Right cardiac atrium (tissue), 5 donors: ENCODE measurements at regions not wholly inside any gene's neighbourhood (a gene's known extent, or its start where the extent isn't known, plus 50 kb on each side); places are given as distances from the start of the nearest gene placed in this dataset.
"Not testable (repeated sequence)": the region's sequence is repeated elsewhere in the genome, so short reads cannot be mapped to it uniquely, and the experiment has no call there.

Experiments
- ATAC-seq, 2 donors: fragments of 200-7000 bp; cut with Tn5 transposase; one replicate each; pipeline versions ENCODE4 v1.8.0 to v1.9.1; 2020; ENCODE audit warnings: moderate library complexity in 2 of 2, mild to moderate bottlenecking in 1 of 2
- DNase-seq, 3 donors: peaks; one replicate each; pipeline ENCODE4 v3.0.0-alpha.2; 2020
- H3K27ac ChIP-seq: one replicate; pipeline ENCODE4 v1.5.1; 2013; ENCODE audit warnings: mild to moderate bottlenecking, low read length, control low read depth, moderate library complexity
- H3K27me3 ChIP-seq: one replicate; pipeline ENCODE4 v1.6.1; 2013; ENCODE audit not compliant: control insufficient read depth, insufficient read depth
- H3K4me1 ChIP-seq: one replicate; pipeline ENCODE4 v1.6.1; 2013; ENCODE audit warnings: low read length; ENCODE audit not compliant: control insufficient read depth, insufficient read depth
- H3K4me3 ChIP-seq: one replicate; pipeline ENCODE4 v1.5.1; 2013; ENCODE audit warnings: low read length, control low read depth
- H3K9me3 ChIP-seq: one replicate; pipeline ENCODE4 v1.6.1; 2013; ENCODE audit warnings: low read length; ENCODE audit not compliant: control insufficient read depth
- WGBS: extraction: QIAGEN DNeasy Blood & Tissue Kit; methylation state at CpG from one replicate; pipeline ENCODE4 v1.1.7; 2013; 5-methylcytosine and 5-hydroxymethylcytosine counted together
- intact Hi-C, 4 donors: fragments of 100-400 bp; cut with DNase I; formaldehyde crosslinking; loops; one replicate each; pipeline versions ENCODE4 v1.11.0 to v1.14.0; 2022 to 2023
- donor health status: healthy with polysubstance abuse.
- donor health status: DM: no; HTN: yes; CAD: no.
- donor health status: DM: no; HTN: no; CAD: no.
- donor health status: DM: no; HTN: yes; CAD: no; lungs with severe emphysema.
- donor health status: DM: yes; HTN: yes; CAD: no.

DNA sequence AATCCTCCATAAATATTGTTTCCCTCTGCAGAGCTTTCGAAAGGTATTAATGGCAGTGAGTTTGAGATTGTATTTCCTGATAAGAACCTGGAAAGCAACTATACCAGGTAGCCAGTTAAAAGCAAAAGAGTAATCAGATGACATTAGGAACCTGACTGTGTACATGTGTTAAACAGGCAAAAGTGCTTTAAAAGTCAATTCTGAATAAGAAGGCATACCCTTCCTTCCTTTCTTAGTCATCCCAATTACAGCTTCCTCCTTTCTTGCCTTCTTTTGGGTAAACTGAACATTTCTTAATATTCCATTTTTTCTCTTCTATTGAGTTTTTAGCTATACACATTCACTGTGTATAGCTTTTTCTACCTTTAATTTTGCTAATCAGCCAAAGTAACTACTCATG is 144.7 kb downstream of the ZNF281 start:
- Histone ChIP-seq H3K4me3 (no peak overlapping the region), H3K9me3 (peaks cover 1% of the 10 kb centered on the region), H3K27me3 (no peaks in the 10 kb centered on the region), H3K4me1 (no peaks in the 10 kb centered on the region), H3K27ac (no peak overlapping the region)
- intact Hi-C loops, result no loop called here
- 88% methylated on average over 1 of the region's 1 CpG for WGBS
- DNase-seq (no peak), ATAC-seq (no peak)

DNA sequence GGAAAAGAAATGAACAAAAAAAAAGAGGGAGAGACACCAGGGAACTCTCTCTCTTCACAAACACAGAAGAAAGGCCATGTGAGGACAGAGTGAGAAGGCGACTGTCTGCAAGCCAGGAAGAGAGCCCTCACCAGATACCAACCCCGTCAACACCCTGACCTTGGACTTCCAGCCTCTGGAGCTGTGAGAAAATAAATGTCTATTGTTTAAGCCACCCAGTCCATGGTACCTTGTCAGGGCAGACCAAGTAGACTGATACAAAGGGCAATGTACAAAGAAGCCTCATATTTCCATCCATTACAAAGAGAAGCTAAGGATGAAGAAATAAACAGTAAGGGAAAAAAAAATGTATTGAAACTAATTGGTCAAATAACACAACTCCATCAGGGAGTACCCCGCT is 146.6 kb downstream of the ZNF281 start:
- intact Hi-C loops, result no loop called here

DNA sequence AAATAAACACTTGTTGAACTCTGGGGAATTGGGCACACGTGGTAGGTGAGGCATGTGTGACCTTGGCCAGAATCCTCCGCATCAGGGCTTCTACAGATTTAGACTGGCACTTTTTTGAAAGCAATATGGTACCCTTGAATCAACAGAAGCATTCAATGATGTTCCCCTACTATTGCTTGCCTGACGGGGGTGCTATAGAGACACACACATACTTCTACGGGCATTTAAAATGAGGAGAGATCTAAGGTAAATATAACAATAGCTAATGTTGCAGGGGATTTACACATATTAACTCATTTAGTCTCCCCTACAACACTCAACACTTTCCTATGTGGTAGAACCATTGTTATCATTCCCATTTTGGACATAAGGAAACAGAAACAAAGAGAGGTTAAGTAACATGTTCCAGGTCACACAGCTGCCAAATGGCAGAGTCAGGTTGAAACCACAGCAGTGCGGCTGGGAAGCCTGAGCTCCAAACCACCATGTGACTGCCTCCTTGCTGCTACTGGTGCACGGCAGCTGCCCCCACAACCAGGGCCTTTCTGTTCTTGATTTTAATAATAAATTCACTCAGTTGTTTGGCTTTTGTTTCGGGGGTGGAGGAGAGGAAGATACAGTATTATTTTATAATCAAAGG is 147.4 kb downstream of the ZNF281 start:
- ATAC-seq (no peak), DNase-seq (no peak)
- no peaks in the 10 kb centered on the region for H3K9me3 ChIP-seq
- H3K27ac ChIP-seq, result no peak overlapping the region
- H3K27me3 ChIP-seq, result no peaks in the 10 kb centered on the region
- intact Hi-C loops, result no loop called here
- no peaks in the 10 kb centered on the region for H3K4me1 ChIP-seq
- 85% methylated on average over 7 of the region's 7 CpGs for WGBS
- no peak overlapping the region for H3K4me3 ChIP-seq

More for the DNA sequence above, 146.6 kb downstream of the ZNF281 start:
- DNase-seq (no peak), ATAC-seq (no peak)
- Histone ChIP-seq H3K4me3 (no peak overlapping the region), H3K27me3 (no peaks in the 10 kb centered on the region), H3K27ac (no peak overlapping the region), H3K9me3 (no peaks in the 10 kb centered on the region), H3K4me1 (no peaks in the 10 kb centered on the region)
- 68% methylated on average over 3 of the region's 3 CpGs for WGBS

DNA sequence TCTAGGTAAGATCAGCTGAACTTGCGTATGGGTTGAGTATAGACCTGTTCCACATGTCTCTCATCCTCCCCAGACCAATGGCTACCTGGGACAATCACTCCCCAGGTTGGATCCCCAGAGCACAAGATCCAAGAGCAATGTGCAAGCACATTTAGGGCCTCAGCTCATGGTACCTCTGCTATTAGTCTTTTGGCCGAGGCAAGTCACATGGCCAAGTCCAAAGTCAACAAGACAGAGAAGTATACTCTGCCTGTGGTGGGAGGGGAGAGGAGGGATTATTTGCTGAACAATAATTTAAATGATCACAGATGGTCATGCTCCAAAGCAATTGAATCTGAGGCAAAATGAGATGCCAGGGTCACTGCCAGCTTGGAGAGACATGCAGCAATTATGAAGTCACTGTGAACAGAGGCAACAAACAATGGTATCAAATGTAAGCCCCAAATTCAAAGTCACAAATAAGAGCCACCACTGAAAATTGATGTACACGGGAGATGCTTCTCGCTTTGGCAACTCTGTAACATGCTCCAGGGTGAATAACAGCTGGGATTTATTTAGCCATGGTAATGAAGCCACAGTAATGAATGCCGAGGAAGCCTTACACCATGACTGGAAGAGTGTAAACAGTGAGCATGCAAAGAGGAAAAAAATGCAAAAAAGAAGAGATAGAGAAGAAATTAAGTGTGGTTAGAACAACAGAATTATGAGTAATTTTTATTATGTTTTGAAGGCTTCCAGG is 149.1 kb downstream of the ZNF281 start:
- ATAC-seq (no peak), DNase-seq (no peak)
- Histone ChIP-seq H3K9me3 (no peaks in the 10 kb centered on the region), H3K27me3 (no peaks in the 10 kb centered on the region), H3K4me1 (no peaks in the 10 kb centered on the region), H3K4me3 (no peak overlapping the region), H3K27ac (no peak overlapping the region)
- intact Hi-C loops, result no loop called here
- WGBS, result 85% methylated on average over 5 of the region's 5 CpGs

DNA sequence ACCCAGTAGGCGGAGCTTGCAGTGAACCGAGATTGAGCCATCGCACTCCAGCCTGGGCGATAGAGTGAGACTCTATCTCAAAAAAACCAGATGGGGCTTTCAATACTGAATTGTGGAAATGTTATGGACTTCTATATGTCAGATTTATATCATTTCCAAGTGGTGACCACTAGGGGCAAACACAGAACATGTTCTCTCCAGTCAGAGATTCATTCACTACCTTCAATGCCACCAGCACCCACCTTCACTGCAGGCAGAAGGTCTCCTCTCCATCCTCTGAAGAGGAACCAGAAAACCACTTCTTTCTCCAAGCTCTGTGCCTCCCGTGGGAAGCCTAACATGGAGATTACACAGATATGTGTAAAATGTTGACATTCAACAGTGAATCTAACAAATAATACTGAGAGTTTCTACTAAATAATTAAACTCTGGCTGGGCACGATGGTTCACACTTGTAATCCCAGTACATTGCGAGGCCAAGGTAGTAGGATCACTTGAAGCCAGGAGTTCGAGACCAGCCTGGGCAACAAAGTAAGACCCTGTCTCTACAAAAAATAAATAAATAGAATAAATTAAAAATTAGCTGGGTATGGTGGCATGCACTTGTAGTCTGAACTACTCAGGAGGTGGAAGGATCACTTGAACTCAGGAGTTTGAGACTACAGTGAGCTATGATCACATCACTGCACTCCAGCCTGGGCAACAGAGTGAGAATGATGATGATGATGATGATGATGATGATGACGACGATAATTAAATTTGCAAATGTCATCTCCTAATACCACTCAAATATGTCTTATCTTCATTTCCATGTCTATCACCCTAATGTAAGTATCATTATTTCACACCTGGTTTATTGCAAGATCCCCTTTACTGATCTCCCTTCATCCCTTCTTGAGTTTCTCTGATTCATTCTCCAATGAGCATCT is 151.1 kb downstream of the ZNF281 start:
- no peaks in the 10 kb centered on the region for H3K4me1 ChIP-seq
- no peaks in the 10 kb centered on the region for H3K27me3 ChIP-seq
- DNase-seq (no peak), ATAC-seq (no peak)
- H3K4me3 ChIP-seq, result no peak overlapping the region
- H3K27ac ChIP-seq, result no peak overlapping the region
- intact Hi-C loops, result no loop called here
- H3K9me3 ChIP-seq, result no peaks in the 10 kb centered on the region
- WGBS, result 86% methylated on average over 10 of the region's 10 CpGs

DNA sequence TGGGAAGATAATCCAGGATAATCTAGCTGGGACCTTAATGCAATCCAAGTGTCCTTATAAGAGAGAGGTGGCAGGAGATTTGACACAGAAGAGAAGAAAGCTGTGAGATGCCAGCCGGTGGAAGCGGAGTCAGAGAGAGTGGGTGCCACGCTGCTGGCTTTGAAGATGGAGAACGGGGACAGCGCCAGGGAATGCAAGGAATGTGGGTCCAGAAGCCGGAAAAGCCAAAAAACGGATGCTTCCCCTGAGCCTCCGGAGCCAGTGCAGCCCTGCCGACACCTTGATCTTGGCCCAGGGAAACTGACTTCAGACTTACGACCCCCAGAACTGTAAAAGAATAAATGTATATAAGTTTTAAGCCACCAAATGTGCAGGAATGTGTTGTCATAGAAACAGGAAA is 152.6 kb downstream of the ZNF281 start:
- 59% methylated on average over 10 of the region's 10 CpGs for WGBS
- Histone ChIP-seq H3K27ac (no peak overlapping the region), H3K4me3 (no peak overlapping the region), H3K27me3 (no peaks in the 10 kb centered on the region), H3K4me1 (no peaks in the 10 kb centered on the region), H3K9me3 (no peaks in the 10 kb centered on the region)
- no peak for ATAC-seq
- intact Hi-C loops, result no loop called here
- DNase-seq, result no peak

DNA sequence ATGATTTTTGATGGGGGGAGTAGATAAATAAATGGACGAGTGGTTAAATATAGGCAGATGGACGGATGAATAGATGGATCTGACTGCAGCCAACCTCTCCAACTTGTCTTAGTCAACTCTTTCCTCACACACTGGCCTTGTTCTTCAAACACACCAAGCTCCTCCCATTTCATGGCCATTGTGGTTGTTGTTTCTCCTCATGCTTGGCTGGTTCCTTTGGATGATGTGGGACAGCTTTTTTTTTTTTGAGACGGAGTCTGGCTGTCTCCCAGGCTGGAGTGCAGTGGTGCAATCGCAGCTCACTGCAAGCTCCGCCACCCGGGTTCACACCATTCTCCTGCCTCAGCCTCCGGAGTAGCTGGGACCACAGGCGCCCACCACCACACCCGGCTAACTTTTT is 155.2 kb downstream of the ZNF281 start:
- H3K27ac ChIP-seq, H3K27me3 ChIP-seq, H3K4me3 ChIP-seq, DNase-seq, H3K4me1 ChIP-seq, intact Hi-C loops, H3K9me3 ChIP-seq, ATAC-seq: not testable (repeated sequence)
- WGBS, result 90% methylated on average over 9 of the region's 9 CpGs

DNA sequence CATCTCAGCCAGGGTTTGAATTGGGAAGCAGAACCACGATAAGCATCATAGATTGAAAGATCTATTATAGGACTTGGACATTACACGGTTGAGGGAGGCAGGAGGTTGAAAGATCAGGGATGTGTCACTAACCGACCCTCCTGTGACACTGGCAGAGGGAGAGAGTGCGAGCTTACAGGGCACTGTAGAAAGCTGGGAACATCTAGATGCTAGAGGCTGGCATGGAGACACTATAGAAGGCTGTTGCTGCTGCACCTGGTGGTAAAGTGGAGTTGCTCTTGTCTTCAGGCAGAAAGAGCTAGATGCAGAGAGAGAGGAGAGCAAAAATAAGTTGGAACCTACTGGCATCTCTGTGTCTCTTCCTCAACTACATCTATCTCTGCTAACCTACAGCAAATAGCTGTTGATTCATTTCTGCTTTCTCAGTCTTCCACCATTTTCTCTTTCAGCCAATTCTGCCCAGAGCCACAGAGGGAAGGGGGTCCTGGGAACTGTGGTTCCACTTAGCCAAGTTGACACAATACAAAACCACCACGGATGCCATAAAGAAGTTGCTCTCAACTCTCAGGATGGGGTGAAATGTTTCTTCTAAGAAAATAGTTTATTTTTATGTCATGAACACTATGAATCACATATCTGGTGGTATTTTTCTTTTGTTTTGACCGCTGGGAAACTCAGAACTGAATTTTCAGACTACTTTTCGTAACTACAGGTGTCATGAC is 155.9 kb downstream of the ZNF281 start:
- intact Hi-C loops, result no loop called here

DNA sequence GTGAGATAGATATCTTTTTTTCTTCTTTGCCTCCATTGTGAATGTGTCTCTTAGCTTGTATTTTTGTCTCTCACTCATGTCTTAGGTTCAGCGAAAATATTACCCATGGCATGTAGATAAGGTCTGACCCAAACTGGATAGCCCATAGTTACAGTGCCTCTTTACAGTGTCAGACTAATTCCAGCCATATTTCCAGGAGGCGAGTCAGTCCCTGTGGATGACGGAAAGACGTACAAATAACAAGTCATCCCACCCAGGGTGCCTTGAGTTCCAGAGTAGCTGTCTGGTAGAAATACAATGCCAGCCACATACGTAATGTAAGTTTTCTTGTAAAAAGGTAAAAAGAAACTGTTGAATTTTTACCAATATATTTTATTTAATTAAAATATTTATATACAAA is 157.3 kb downstream of the ZNF281 start:
- no peak for DNase-seq
- 74% methylated on average over 5 of the region's 5 CpGs for WGBS
- Histone ChIP-seq H3K9me3 (no peaks in the 10 kb centered on the region), H3K27ac (no peak overlapping the region), H3K27me3 (no peaks in the 10 kb centered on the region), H3K4me3 (no peak overlapping the region), H3K4me1 (no peaks in the 10 kb centered on the region)
- intact Hi-C loops, result no loop called here
- ATAC-seq, result no peak

More for the DNA sequence above, 155.9 kb downstream of the ZNF281 start:
- no peak for DNase-seq
- Histone ChIP-seq H3K4me3 (no peak overlapping the region), H3K4me1 (no peaks in the 10 kb centered on the region), H3K27me3 (no peaks in the 10 kb centered on the region), H3K9me3 (no peaks in the 10 kb centered on the region), H3K27ac (no peak overlapping the region)
- no peak for ATAC-seq
- 87% methylated on average over 7 of the region's 7 CpGs for WGBS

DNA sequence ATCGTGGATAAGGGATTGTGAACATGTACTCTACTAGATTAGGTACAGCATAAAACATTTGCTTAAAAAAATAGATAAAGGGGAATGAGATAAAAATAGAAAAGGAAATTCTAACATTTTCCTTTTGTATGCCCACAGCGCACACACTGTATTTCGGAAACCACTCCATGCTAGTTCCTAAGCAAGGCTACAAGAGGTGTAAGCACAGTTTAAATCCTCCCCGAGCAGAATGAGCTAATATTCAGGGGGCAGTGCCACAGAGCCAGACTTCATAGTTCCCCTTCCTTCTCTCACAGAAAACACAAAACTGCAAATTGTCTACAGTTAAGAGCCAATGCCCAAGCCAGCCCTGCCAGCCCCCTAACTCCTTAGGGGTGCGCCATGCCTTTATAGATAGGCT is 159.4 kb downstream of the ZNF281 start:
- WGBS, result 63% methylated on average over 5 of the region's 5 CpGs
- no peak for DNase-seq
- no peak overlapping the region for H3K4me3 ChIP-seq
- H3K27ac ChIP-seq, result no peak overlapping the region
- no peak for ATAC-seq
- no peaks in the 10 kb centered on the region for H3K27me3 ChIP-seq
- peaks cover under 1% of the 10 kb centered on the region for H3K4me1 ChIP-seq
- no peaks in the 10 kb centered on the region for H3K9me3 ChIP-seq
- intact Hi-C loops, result no loop called here
